CD4-positive, alpha-beta memory T cell (primary cell): ENCODE measurements at regions not wholly inside any gene's neighbourhood (a gene's known extent, or its start where the extent isn't known, plus 50 kb on each side); places are given as distances from the start of the nearest gene placed in this dataset.

Source experiments
- CTCF ChIA-PET: fragments of 350-600 bp; sonication (Branson Sonifier 250); formaldehyde crosslinking; loops from one replicate; lab custom pipeline; 2021; ENCODE audit warnings: inconsistent platforms; ENCODE audit not compliant: partially characterized antibody; lab: Charles Lee
- POLR2A ChIA-PET: fragments of 350-600 bp; sonication (Branson Sonifier 250); formaldehyde crosslinking; loops from one replicate; lab custom pipeline; 2021; ENCODE audit not compliant: partially characterized antibody; lab: Charles Lee
- DNase-seq, 5 donors: peaks; one replicate each; pipeline versions ENCODE4 v3.0.0 to v3.0.0-alpha.2; 2020 to 2022; ENCODE audit warnings: mixed read lengths in 1 of 5
- H3K27ac ChIP-seq: one replicate; pipeline ENCODE4 v1.7.0; 2013; ENCODE audit warnings: low read depth, low read length
- H3K27me3 ChIP-seq: 2 replicates; pipeline ENCODE4 v1.7.0; 2013; ENCODE audit warnings: mild to moderate bottlenecking, low read length, moderate library complexity; ENCODE audit not compliant: insufficient read depth
- H3K36me3 ChIP-seq: 2 replicates; pipeline ENCODE4 v1.7.0; 2013; ENCODE audit warnings: mild to moderate bottlenecking, low read length, moderate library complexity; ENCODE audit not compliant: insufficient read depth
- H3K4me1 ChIP-seq: 2 replicates; pipeline ENCODE4 v1.7.0; 2013; ENCODE audit warnings: mild to moderate bottlenecking, low read length, moderate library complexity; ENCODE audit not compliant: insufficient read depth
- H3K4me3 ChIP-seq, 2 donors: one replicate each; pipeline ENCODE4 v1.7.0; 2013; ENCODE audit warnings: low read length in 2 of 2, mild to moderate bottlenecking in 1 of 2
- H3K9me3 ChIP-seq, 2 donors: one replicate each; pipeline ENCODE4 v1.7.0; 2013; ENCODE audit warnings: low read length in 2 of 2, control low read depth in 1 of 2; ENCODE audit not compliant: control insufficient read depth in 1 of 2
- H3K27ac Mint-ChIP-seq, 7 donors: one replicate each; pipeline ENCODE4 v1.8.0; 2020 to 2021; ENCODE audit warnings: mixed read lengths in 7 of 7, mild to moderate bottlenecking in 6 of 7, inconsistent platforms in 3 of 7, moderate library complexity in 3 of 7
- H3K27me3 Mint-ChIP-seq, 2 donors: one replicate each; pipeline ENCODE4 v1.8.0; 2020 to 2021; ENCODE audit warnings: mixed read lengths in 2 of 2
- H3K36me3 Mint-ChIP-seq, 2 donors: one replicate each; pipeline ENCODE4 v1.8.0; 2020 to 2021; ENCODE audit warnings: mixed read lengths in 2 of 2, inconsistent platforms in 1 of 2, mild to moderate bottlenecking in 1 of 2
- H3K4me1 Mint-ChIP-seq, 4 donors: one replicate each; pipeline ENCODE4 v1.8.0; 2020 to 2021; ENCODE audit warnings: mixed read lengths in 4 of 4, mild to moderate bottlenecking in 1 of 4
- H3K4me3 Mint-ChIP-seq, 8 donors: one replicate each; pipeline ENCODE4 v1.8.0; 2020 to 2021; ENCODE audit warnings: mixed read lengths in 8 of 8, mild to moderate bottlenecking in 7 of 8, moderate library complexity in 6 of 8, inconsistent platforms in 3 of 8
- H3K9me3 Mint-ChIP-seq, 8 donors: one replicate each; pipeline ENCODE4 v1.8.0; 2020 to 2021; ENCODE audit warnings: mixed read lengths in 8 of 8, mild to moderate bottlenecking in 5 of 8, inconsistent platforms in 3 of 8, moderate library complexity in 1 of 8
- intact Hi-C: fragments of 100-400 bp; cut with micrococcal nuclease; formaldehyde crosslinking; loops from one replicate; pipeline ENCODE4 v1.15.1; 2023

DNA sequence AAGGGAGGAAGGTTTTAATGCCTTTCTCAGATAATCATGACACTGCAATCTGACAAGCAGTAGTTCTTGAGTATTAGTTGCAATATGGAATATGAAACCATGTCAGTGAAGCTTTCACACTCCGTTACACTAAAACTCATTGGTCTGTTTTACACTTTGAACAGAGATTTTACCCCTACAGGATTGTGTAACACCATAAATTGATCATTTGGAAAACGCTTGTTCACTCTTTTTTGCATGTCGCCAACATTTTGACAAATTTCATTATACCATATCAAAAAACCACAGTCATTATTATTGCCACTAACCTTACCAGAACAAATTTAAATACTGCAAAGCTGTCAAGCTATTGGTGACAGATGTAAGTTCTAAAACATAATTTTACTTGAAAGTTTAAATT lies 404.8 kb upstream of the THBS1 start:
- POLR2A ChIA-PET: no interaction called here
- no peaks in the 10 kb centered on the region for H3K36me3 Mint-ChIP-seq
- intact Hi-C loops: no loop called here
- no peak overlapping the region for H3K27ac ChIP-seq
- H3K9me3 ChIP-seq: no peaks in the 10 kb centered on the region
- H3K4me1 ChIP-seq: no peaks in the 10 kb centered on the region
- CTCF ChIA-PET: interaction anchor here (0.6 kb wide), 1 partner anchor 466 kb away, joined by 3 read pairs; no protein-coding TSS in a partner anchor
- peaks cover 14 to 16% of the 10 kb centered on the region in 2 donors for H3K27me3 Mint-ChIP-seq
- no peaks in the 10 kb centered on the region for H3K36me3 ChIP-seq
- H3K4me1 Mint-ChIP-seq: no peaks in the 10 kb centered on the region
- no peak overlapping the region for H3K27ac Mint-ChIP-seq
- no peaks in the 10 kb centered on the region for H3K9me3 Mint-ChIP-seq
- H3K4me3 ChIP-seq: no peak overlapping the region
- no peak overlapping the region for H3K4me3 Mint-ChIP-seq
- no peaks in the 10 kb centered on the region for H3K27me3 ChIP-seq
- no peak for DNase-seq

DNA sequence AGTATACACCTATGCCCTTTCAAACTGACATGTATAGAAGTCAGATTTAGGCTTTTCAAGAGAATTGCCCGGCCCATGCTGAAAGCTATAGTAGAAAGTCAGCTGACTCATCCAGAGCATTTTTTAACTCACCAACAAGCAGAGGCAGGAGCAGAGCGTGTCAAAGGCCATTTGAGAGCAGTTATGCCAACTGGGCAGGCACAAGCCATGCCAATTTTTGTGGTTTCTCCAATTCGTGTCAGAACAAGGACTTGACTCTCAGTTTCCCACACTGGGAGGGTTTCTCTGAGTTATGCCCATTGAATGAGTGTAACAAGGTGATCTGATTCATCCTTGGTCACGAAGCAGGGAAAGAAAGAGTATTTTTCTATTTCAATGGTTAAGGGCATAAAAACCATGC lies 403.3 kb upstream of the THBS1 start:
- CTCF ChIA-PET: no interaction called here
- no peaks in the 10 kb centered on the region for H3K9me3 ChIP-seq
- Mint-ChIP-seq H3K27me3 (peaks cover 11 to 15% of the 10 kb centered on the region in 2 donors), H3K4me1 (no peaks in the 10 kb centered on the region), H3K4me3 (no peak overlapping the region), H3K36me3 (no peaks in the 10 kb centered on the region), H3K9me3 (no peaks in the 10 kb centered on the region), H3K27ac (no peak overlapping the region)
- H3K36me3 ChIP-seq: no peaks in the 10 kb centered on the region
- POLR2A ChIA-PET: no interaction called here
- intact Hi-C loops: no loop called here
- no peak overlapping the region for H3K4me3 ChIP-seq
- no peaks in the 10 kb centered on the region for H3K27me3 ChIP-seq
- H3K4me1 ChIP-seq: no peaks in the 10 kb centered on the region
- H3K27ac ChIP-seq: no peak overlapping the region
- DNase-seq: no peak

DNA sequence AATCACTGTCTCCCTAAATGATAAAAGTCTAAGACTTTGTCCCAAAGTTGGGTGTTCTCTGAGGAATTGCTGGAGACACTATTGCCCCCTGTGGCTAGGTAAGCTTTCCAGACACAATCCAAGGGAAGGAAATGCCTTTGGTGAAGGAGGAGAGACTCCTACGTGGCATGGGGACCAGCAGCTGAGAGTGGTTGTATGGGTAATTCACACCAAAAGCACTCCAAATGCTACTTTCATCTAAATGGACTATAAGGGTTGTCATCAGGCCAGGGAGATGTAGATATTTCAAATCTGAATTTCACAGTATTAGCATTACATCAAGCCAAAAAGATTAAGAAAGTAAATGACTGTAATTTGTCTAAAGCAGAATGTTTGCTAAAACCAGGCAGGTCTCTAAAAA lies 400.8 kb upstream of the THBS1 start:
- no peaks in the 10 kb centered on the region for H3K27me3 ChIP-seq
- H3K4me1 ChIP-seq: no peaks in the 10 kb centered on the region
- Mint-ChIP-seq H3K9me3 (no peaks in the 10 kb centered on the region), H3K4me1 (no peaks in the 10 kb centered on the region), H3K4me3 (no peak overlapping the region), H3K36me3 (no peaks in the 10 kb centered on the region), H3K27me3 (peaks cover 5 to 6% of the 10 kb centered on the region in 2 donors), H3K27ac (no peak overlapping the region)
- POLR2A ChIA-PET: no interaction called here
- H3K9me3 ChIP-seq: no peaks in the 10 kb centered on the region
- DNase-seq: no peak
- no peak overlapping the region for H3K27ac ChIP-seq
- H3K4me3 ChIP-seq: no peak overlapping the region
- CTCF ChIA-PET: no interaction called here
- intact Hi-C loops: no loop called here
- no peaks in the 10 kb centered on the region for H3K36me3 ChIP-seq

DNA sequence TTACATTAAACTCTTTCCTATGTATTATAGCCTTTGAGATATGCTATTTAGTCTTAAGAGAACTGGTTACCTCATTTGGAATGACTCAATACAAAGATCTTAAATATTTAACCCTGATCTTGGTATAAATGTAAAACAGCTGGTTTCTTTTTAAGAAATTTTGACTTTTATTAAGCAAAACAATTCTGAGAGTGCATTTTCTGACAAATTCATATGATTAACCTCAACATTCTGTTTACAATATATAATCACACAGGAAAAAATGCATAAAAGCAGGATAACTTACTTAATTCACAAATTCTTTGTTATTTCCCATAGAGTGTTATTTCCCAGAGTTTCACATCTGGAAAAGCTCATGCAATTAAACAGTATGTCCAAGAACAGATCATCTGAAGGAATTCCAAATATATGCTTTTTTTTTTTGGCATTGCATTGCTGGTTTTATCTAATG lies 400.4 kb upstream of the THBS1 start:
- Histone ChIP-seq H3K4me1 (no peaks in the 10 kb centered on the region), H3K4me3 (no peak overlapping the region), H3K36me3 (no peaks in the 10 kb centered on the region), H3K27ac (no peak overlapping the region), H3K27me3 (no peaks in the 10 kb centered on the region), H3K9me3 (no peaks in the 10 kb centered on the region)
- POLR2A ChIA-PET: no interaction called here
- no peak overlapping the region for H3K4me3 Mint-ChIP-seq
- no peak for DNase-seq
- no peaks in the 10 kb centered on the region for H3K4me1 Mint-ChIP-seq
- H3K36me3 Mint-ChIP-seq: no peaks in the 10 kb centered on the region
- intact Hi-C loops: no loop called here
- peaks cover 4 to 5% of the 10 kb centered on the region in 2 donors for H3K27me3 Mint-ChIP-seq
- no peak overlapping the region for H3K27ac Mint-ChIP-seq
- H3K9me3 Mint-ChIP-seq: no peaks in the 10 kb centered on the region
- CTCF ChIA-PET: no interaction called here

DNA sequence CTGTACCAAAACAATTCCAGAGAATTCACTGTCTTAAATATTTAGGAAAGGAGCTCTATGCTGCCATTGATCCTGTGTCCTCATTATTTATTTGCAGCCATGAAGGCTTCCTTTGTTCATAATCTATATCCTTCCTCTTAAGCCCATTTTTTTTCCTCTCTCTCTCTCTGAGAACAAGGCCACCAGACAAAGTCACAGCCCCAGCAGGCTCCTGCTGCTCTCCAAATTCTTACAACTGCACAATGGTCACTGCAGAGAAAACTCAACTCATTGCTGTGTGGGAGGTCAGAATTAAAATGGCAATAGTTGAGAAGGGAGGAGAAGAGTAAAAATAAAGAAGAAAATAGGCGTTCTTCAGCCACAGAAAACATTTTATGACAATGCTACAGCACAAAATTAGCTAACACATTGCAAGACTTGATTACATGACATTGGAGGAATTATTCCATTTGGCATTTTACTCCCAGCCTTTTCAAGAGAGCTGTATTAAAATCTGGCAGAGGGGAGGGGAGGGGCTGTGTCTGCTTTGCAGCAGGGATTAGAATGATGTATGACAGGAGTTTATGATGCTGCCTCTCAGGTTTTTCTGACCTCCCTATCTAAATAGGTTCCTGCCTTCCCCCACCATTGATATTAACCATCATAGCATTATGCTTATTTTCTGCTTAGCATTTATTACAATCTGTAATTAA lies 399.7 kb upstream of the THBS1 start:
- ChIA-PET CTCF (no interaction called here), POLR2A (no interaction called here)
- Histone ChIP-seq H3K4me1 (no peaks in the 10 kb centered on the region), H3K27ac (no peak overlapping the region), H3K27me3 (no peaks in the 10 kb centered on the region), H3K4me3 (no peak overlapping the region), H3K36me3 (no peaks in the 10 kb centered on the region), H3K9me3 (no peaks in the 10 kb centered on the region)
- intact Hi-C loops: no loop called here
- Mint-ChIP-seq H3K27ac (no peak overlapping the region), H3K27me3 (peaks cover 4 to 5% of the 10 kb centered on the region in 2 donors), H3K36me3 (no peaks in the 10 kb centered on the region), H3K4me1 (no peaks in the 10 kb centered on the region), H3K9me3 (no peaks in the 10 kb centered on the region), H3K4me3 (no peak overlapping the region)
- DNase-seq: no peak

DNA sequence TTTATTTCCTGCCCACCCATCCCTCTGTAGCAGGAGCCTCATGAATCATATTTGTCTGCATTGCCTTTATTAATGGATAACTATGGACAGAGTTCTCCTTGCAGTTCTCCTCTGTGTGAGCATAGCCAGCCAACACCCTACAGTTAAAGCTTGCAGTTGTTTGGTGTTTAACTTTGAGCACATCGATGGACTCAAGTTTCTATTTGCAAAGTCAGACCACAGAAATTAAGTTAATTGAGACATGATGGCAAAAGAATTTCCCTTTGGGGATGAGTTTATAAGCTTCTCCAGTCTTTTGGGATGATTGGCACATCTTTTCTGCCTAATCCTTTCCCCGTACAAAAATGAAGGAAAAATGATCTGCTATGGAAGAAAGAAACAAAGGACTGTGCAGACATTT lies 398.9 kb upstream of the THBS1 start:
- Histone ChIP-seq H3K9me3 (no peaks in the 10 kb centered on the region), H3K4me3 (no peak overlapping the region), H3K27me3 (no peaks in the 10 kb centered on the region), H3K36me3 (no peaks in the 10 kb centered on the region), H3K27ac (no peak overlapping the region), H3K4me1 (no peaks in the 10 kb centered on the region)
- Mint-ChIP-seq H3K4me3 (no peak overlapping the region), H3K4me1 (no peaks in the 10 kb centered on the region), H3K27ac (no peak overlapping the region), H3K9me3 (peaks cover 0 to 4% (median 0%) of the 10 kb centered on the region in 8 donors), H3K36me3 (no peaks in the 10 kb centered on the region), H3K27me3 (peaks cover 4 to 5% of the 10 kb centered on the region in 2 donors)
- intact Hi-C loops: no loop called here
- ChIA-PET CTCF (no interaction called here), POLR2A (no interaction called here)
- DNase-seq: no peak

DNA sequence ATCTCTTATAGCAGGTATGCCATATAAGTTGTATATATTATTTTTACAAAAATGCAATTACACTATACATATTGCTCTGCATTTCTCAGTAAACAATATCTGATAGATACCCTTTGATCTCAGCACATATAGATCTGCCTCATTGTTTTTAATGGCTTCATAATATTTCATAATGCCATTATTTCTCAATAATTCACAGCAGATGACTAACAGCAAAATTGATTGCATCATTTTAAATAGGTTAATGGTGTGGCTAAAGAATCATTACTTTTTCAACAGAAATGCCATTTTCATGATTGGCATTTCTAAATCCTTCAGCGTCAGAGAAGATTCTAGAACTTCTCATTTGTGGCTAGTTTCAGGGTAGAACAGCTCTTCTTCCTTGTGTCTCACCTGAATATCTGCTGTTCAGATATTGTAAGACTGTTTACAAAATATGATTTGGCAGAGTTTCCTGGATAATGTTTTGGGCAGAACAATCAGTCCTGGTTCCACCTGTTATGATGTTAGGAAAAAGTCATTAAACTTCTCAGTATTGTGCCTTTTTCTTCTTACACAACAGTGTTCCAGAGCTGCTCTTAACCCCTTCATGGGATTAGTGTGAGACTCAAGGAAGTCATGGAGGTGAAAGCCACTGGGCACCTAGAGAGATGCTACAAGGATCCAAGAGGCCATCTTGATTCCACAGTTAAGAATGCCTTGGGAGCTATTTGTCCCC lies 397.6 kb upstream of the THBS1 start:
- no peaks in the 10 kb centered on the region for H3K9me3 ChIP-seq
- Mint-ChIP-seq H3K27me3 (peaks cover 5 to 9% of the 10 kb centered on the region in 2 donors), H3K27ac (no peak overlapping the region), H3K4me1 (no peaks in the 10 kb centered on the region), H3K9me3 (peaks cover 0 to 4% (median 0%) of the 10 kb centered on the region in 8 donors), H3K4me3 (no peak overlapping the region), H3K36me3 (no peaks in the 10 kb centered on the region)
- DNase-seq: no peak
- POLR2A ChIA-PET: no interaction called here
- H3K4me1 ChIP-seq: no peaks in the 10 kb centered on the region
- H3K27me3 ChIP-seq: no peaks in the 10 kb centered on the region
- intact Hi-C loops: no loop called here
- no peak overlapping the region for H3K4me3 ChIP-seq
- no peaks in the 10 kb centered on the region for H3K36me3 ChIP-seq
- H3K27ac ChIP-seq: no peak overlapping the region
- CTCF ChIA-PET: interaction anchor here (0.6 kb wide), 1 partner anchor 30 kb away, joined by 3 read pairs; no protein-coding TSS in a partner anchor
